Stimulated activated CD8-positive, alpha-beta memory T cell treated with anti-CD3 and anti-CD28 coated beads, Interleukin-12 subunit alpha, Interleukin-12 subunit beta, amount 100 ng/mL, for 24 hours (primary cell): ENCODE measurements at regions not wholly inside any gene's neighbourhood (a gene's known extent, or its start where the extent isn't known, plus 50 kb on each side); places are given as distances from the start of the nearest gene placed in this dataset.

Source experiments
- DNase-seq: peaks from one replicate; pipeline ENCODE4 v3.0.0-alpha.2; 2020; ENCODE audit errors: extremely low read depth

GRCh38 chr10:130463104-130463875 is 327.1 kb downstream of the GLRX3 start:
- no peak for DNase-seq

GRCh38 chr10:130463876-130464364 is 327.7 kb downstream of the GLRX3 start:
- DNase-seq, result no peak

GRCh38 chr10:130464426-130464825 is 328.2 kb downstream of the GLRX3 start:
- DNase-seq, result no peak

GRCh38 chr10:130466271-130466997 is 330.2 kb downstream of the GLRX3 start:
- no peak for DNase-seq

- no peak for DNase-seq
These were observed 334.1 kb downstream of the GLRX3 start for GRCh38 chr10:130470286-130470685.

- DNase-seq, result no peak
These were observed 334.8 kb downstream of the GLRX3 start for GRCh38 chr10:130470973-130471372.

- DNase-seq, result no peak
These were observed 335.3 kb downstream of the GLRX3 start for GRCh38 chr10:130471486-130471885.

GRCh38 chr10:130472236-130472635 is 336.0 kb downstream of the GLRX3 start:
- no peak for DNase-seq

GRCh38 chr10:130474591-130474990 is 338.4 kb downstream of the GLRX3 start:
- no peak for DNase-seq

- DNase-seq, result no peak
These were observed 341.2 kb downstream of the GLRX3 start for GRCh38 chr10:130477360-130477759.

- DNase-seq, result no peak
These were observed 343.0 kb downstream of the GLRX3 start for GRCh38 chr10:130479146-130479545.

GRCh38 chr10:130479926-130480325 is 343.7 kb downstream of the GLRX3 start:
- no peak for DNase-seq

GRCh38 chr10:130480491-130480890 is 344.3 kb downstream of the GLRX3 start:
- no peak for DNase-seq

- no peak for DNase-seq
These were observed 345.1 kb downstream of the GLRX3 start for GRCh38 chr10:130481076-130481930.

GRCh38 chr10:130481936-130482335 is 345.7 kb downstream of the GLRX3 start:
- DNase-seq, result no peak

- DNase-seq, result no peak
These were observed 347.7 kb downstream of the GLRX3 start for GRCh38 chr10:130483691-130484467.

GRCh38 chr10:130484468-130485180 is 348.4 kb downstream of the GLRX3 start:
- no peak for DNase-seq

GRCh38 chr10:130485236-130485957 is 349.2 kb downstream of the GLRX3 start:
- DNase-seq, result no peak

GRCh38 chr10:130485958-130486895 is 350.0 kb downstream of the GLRX3 start:
- no peak for DNase-seq
